A673 (cell line): ENCODE measurements at regions not wholly inside any gene's neighbourhood (a gene's known extent, or its start where the extent isn't known, plus 50 kb on each side); places are given as distances from the start of the nearest gene placed in this dataset.
A peak's percentile ranks its signal among the peaks of the same experiment; 100 is the strongest.

Source experiments
- BruUV-seq: library from RNA; stranded (reverse); fragments of 400-500 nt; replicated peaks from 2 replicates; lab custom pipeline; 2021; lab: Mats Ljungman, UMichigan
- CTCF ChIA-PET: fragments of 300-600 bp; sonication (Branson Sonifier 250); formaldehyde crosslinking; loops from one replicate; lab custom pipeline; 2022; ENCODE audit warnings: antibody characterized with exemption; lab: Charles Lee
- POLR2A ChIA-PET: fragments of 300-600 bp; sonication (Branson Sonifier 250); formaldehyde crosslinking; loops from one replicate; lab custom pipeline; 2022; ENCODE audit warnings: antibody characterized with exemption; ENCODE audit not compliant: low non-redundant PET; lab: Charles Lee
- DNase-seq: peaks from one replicate; pipeline ENCODE4 v3.0.0-alpha.2; 2015; ENCODE audit warnings: low spot score
- H3K27ac ChIP-seq: fragments of 200-600 bp; sonication (generic); 2 replicates; pipeline ENCODE4 v1.5.1; 2016; ENCODE audit warnings: mixed run types, low read depth, mild to moderate bottlenecking, mixed read lengths, antibody characterized with exemption, low read length; ENCODE audit not compliant: poor library complexity, severe bottlenecking
- H3K27me3 ChIP-seq: fragments of 200-600 bp; sonication (generic); replicated peaks from 2 replicates; pipeline ENCODE4 v1.6.1; 2017; ENCODE audit warnings: mixed run types, low read depth, mild to moderate bottlenecking, mixed read lengths, antibody characterized with exemption, low read length; ENCODE audit not compliant: insufficient read depth, poor library complexity
- H3K36me3 ChIP-seq: fragments of 200-600 bp; sonication (generic); 2 replicates; pipeline ENCODE4 v1.6.1; 2016; ENCODE audit warnings: mixed run types, mild to moderate bottlenecking, mixed read lengths, antibody characterized with exemption, low read length; ENCODE audit not compliant: insufficient read depth, poor library complexity, severe bottlenecking
- H3K4me1 ChIP-seq: fragments of 200-600 bp; sonication (generic); 2 replicates; pipeline ENCODE4 v1.6.1; 2017; ENCODE audit warnings: mixed run types, mild to moderate bottlenecking, mixed read lengths, antibody characterized with exemption, low read length; ENCODE audit not compliant: insufficient read depth, poor library complexity, severe bottlenecking
- H3K4me3 ChIP-seq: fragments of 200-600 bp; sonication (generic); 2 replicates; pipeline ENCODE4 v1.5.1; 2016; ENCODE audit warnings: low read depth, mixed run types, mild to moderate bottlenecking, mixed read lengths, low read length; ENCODE audit not compliant: poor library complexity, severe bottlenecking
- H3K9me3 ChIP-seq: fragments of 200-600 bp; sonication (generic); 2 replicates; pipeline ENCODE4 v1.6.1; 2016; ENCODE audit warnings: mixed run types, low read depth, mild to moderate bottlenecking, mixed read lengths, antibody characterized with exemption, low read length; ENCODE audit not compliant: poor library complexity, severe bottlenecking
- EZH2 ChIP-seq: fragments of 200-600 bp; sonication (generic); IDR thresholded peaks from 2 replicates; pipeline ENCODE4 v1.6.1; 2017; ENCODE audit warnings: borderline replicate concordance, low read depth, mild to moderate bottlenecking, mixed read lengths, antibody characterized with exemption, low read length; ENCODE audit not compliant: poor library complexity, severe bottlenecking
- intact Hi-C: fragments of 100-400 bp; cut with micrococcal nuclease; formaldehyde crosslinking; loops from one replicate; pipeline ENCODE4 v1.10.0; 2022; ENCODE audit not compliant: unreplicated experiment
- TF ChIP-seq, protein P1 (sequence below): fragments of 300-800, 200-600 bp; sonication (generic); conservative IDR thresholded peaks from 2 replicates; pipeline ENCODE4 v1.5.1; 2017; ENCODE audit warnings: low read depth, mild to moderate bottlenecking, antibody characterized with exemption, low read length, moderate library complexity, mixed read lengths

DNA sequence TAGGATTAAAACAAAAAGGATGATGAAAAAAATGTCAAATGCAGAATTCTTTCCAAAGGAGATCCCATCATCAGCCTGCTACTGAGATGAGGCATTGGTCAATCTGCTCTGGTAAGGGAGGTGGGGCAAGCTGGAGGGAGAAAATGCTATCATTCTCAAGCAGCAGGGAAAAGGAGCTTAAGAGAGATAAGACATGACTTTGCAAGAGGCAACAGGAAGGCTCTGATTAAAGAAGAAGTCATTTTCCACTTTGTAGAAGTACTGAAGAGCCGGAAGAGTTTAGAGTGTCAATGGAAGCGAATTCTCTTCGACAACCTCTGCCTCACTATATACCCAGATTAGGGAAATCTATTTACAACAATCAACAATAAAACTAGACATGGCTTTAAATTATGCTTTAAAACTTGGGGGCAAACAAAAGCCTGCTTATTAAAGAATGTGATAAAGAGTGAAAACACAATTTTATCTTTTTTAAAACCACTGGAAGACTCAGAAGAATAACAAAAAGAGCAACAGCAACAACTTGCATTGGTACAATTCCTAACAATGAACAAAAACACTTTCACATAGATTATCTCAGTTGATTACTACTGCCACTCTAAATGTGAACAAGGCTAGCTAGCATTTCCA lies 81.8 kb upstream of the NANOGP8 start:
- Histone ChIP-seq H3K4me1 (peaks cover 27% of the 10 kb centered on the region), H3K27me3 (no peaks in the 10 kb centered on the region), H3K4me3 (no peak overlapping the region), H3K36me3 (no peaks in the 10 kb centered on the region), H3K9me3 (no peaks in the 10 kb centered on the region), H3K27ac (no peak overlapping the region)
- DNase-seq, result peak; percentile 71
- intact Hi-C loops, result no loop called here
- ChIA-PET CTCF (no interaction called here), POLR2A (no interaction called here)
- TF ChIP-seq, protein P1, sequence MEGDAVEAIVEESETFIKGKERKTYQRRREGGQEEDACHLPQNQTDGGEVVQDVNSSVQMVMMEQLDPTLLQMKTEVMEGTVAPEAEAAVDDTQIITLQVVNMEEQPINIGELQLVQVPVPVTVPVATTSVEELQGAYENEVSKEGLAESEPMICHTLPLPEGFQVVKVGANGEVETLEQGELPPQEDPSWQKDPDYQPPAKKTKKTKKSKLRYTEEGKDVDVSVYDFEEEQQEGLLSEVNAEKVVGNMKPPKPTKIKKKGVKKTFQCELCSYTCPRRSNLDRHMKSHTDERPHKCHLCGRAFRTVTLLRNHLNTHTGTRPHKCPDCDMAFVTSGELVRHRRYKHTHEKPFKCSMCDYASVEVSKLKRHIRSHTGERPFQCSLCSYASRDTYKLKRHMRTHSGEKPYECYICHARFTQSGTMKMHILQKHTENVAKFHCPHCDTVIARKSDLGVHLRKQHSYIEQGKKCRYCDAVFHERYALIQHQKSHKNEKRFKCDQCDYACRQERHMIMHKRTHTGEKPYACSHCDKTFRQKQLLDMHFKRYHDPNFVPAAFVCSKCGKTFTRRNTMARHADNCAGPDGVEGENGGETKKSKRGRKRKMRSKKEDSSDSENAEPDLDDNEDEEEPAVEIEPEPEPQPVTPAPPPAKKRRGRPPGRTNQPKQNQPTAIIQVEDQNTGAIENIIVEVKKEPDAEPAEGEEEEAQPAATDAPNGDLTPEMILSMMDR, result no peak
- no peak for TF ChIP-seq EZH2
- BruUV-seq, result no TSS peak

DNA sequence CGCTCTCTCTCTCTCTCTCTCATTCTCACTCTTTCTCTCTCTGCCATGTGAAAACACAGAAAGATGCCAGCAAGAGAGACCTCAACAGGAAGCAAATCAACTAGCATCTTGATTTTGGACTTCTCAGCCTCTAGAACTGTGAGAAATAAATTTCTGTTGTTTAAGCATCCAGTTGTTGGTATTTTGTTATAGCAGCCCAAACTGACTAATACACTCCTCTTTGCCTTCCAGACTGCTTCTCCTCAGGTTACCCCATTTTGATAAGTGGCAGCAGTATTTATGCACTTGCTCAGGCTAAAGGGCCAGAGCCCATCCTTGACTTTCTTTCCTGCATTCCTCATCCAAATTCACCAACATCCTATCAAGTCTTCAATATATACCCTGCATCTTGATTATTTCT lies 76.6 kb upstream of the NANOGP8 start:
- no TSS peak for BruUV-seq
- TF ChIP-seq, protein P1, result no peak
- TF ChIP-seq EZH2, result no peak
- Histone ChIP-seq H3K9me3 (no peaks in the 10 kb centered on the region), H3K36me3 (no peaks in the 10 kb centered on the region), H3K4me1 (no peaks in the 10 kb centered on the region), H3K27me3 (no peaks in the 10 kb centered on the region), H3K27ac (no peak overlapping the region), H3K4me3 (no peak overlapping the region)
- intact Hi-C loops, result no loop called here
- no peak for DNase-seq
- POLR2A ChIA-PET, result no interaction called here
- CTCF ChIA-PET, result no interaction called here

DNA sequence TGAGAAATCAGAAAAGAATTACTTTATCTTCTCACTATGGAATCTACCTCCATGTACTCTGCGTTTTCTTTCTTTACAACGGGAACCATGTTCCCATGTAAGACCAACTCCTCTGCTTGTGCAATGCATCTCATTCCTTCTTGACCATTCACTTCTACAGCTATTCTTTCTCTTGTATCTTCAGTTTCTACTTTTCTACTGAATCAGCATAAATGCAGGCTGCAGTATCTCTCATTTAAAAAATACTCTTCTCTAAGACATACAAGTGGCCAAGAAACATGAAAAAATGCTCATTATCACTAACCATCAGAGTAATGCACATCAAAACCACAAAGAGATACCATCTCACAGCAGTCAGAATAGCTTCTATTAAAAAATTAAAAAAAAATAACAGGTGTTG lies 74.1 kb upstream of the NANOGP8 start:
- no peaks in the 10 kb centered on the region for H3K36me3 ChIP-seq
- intact Hi-C loops, result no loop called here
- TF ChIP-seq EZH2, result no peak
- TF ChIP-seq, protein P1, result no peak
- H3K4me1 ChIP-seq, result no peaks in the 10 kb centered on the region
- ChIA-PET POLR2A (no interaction called here), CTCF (no interaction called here)
- H3K27me3 ChIP-seq, result no peaks in the 10 kb centered on the region
- H3K4me3 ChIP-seq, result no peak overlapping the region
- no peak for DNase-seq
- H3K27ac ChIP-seq, result no peak overlapping the region
- no TSS peak for BruUV-seq
- no peaks in the 10 kb centered on the region for H3K9me3 ChIP-seq
